Mesenteric fat pad (tissue), 1 donor: ENCODE measurements at regions not wholly inside any gene's neighbourhood (a gene's known extent, or its start where the extent isn't known, plus 50 kb on each side); places are given as distances from the start of the nearest gene placed in this dataset.

ENCODE experiments used
- DNase-seq: peaks from one replicate; pipeline ENCODE4 v3.0.0-alpha.2; 2020; ENCODE audit warnings: low spot score
- donor health status: DM: yes; HTN: yes; CAD: no.

DNA sequence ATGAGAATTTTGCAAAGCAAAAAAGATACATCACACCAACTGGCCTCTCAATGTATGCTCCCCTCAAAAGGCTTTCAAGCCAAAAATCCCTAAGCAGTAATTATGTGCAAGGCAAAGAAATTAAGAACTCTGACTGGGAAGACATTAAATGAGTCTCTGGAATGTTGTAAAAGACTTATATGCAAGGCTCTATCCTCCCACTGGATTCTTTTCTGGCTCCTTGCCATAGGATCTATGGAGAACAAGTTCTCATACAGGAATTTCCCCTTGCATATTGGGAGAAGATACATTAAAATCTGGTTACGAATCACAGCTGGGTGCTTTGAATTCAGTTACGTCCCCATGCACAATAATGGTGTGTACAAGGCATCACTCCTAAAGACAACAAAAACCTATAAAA lies 73.4 kb upstream of the ATL2 start:
- no peak for DNase-seq

DNA sequence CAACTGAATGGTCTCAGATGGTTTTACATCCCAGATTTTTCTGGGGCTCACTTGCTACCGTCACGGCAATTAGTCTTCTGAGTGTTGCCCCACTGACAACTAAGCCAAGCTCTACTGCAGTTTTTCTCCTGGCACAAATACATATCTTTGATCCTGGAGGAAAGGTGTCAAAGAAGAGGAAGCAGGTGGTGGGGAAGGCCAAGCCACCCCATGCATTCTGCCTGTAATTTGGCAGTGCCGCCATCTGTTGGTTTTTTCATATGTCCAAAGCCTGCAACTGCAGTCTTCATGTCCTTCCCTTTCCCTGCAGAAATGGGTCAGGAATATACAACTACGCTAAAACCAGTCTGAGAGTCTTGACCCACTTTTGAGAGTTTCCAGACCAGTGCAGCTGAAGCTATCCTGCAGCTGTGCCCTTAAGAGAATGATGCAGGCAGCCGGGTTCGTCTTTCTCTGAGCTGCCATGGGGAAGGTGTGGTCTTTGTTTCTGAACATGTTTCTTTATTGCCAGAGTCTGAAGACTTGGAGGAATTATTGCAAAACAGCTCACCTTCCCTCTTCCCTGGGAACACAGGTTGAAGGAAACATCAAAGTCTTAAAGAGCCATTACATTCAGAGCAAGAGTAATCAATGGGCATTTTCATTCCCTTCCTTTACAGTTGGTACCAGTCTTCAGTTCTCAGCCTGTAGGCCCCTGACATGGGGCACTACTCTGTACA lies 71.8 kb upstream of the ATL2 start:
- no peak for DNase-seq

- no peak for DNase-seq
Observed at GRCh38 chr2:38446906-38447561, 70.0 kb upstream of the ATL2 start.

DNA sequence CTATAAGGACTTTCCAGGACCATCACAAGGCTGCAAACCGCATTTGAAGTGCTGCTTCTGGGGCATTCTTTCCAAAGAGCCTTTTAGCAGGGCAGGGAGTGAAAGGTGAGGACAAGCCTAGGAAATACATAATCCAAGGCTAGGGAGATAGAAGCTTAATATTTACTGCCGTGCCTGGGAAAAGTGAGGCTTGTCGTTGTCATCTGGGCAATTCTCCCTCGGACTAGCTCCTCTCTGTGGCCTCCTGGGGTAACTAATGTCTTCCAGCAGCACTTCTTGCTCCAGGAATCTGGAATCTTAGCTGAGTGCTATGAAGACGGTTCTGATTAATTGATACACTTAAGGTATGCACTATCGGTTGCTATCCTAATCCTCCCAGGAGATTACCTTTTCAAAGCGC lies 69.3 kb upstream of the ATL2 start:
- no peak for DNase-seq

GRCh38 chr2:38444247-38444646 lies 67.2 kb upstream of the ATL2 start:
- no peak for DNase-seq

- DNase-seq: no peak
Observed at GRCh38 chr2:38442643-38443541, 65.8 kb upstream of the ATL2 start.

DNA sequence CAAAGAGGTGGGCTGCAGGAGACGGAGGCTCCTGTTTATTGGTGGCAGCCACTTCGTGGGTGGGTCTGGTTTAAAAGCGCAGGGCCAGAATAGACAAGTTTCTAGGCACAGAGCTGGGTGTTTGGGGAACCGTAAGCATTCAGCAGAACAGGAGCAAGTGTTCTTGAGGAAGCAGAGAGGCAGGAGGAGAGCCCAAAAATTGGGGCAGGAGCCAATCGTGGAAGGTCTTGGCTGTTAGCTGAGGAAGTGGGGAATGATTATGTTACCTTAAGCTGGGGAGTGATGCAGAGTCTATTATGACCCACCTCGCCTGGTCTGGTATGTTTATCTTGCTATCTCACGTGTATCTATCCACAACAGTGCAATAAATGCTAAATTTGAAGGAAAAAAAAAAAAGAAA lies 64.3 kb upstream of the ATL2 start:
- DNase-seq: no peak

DNA sequence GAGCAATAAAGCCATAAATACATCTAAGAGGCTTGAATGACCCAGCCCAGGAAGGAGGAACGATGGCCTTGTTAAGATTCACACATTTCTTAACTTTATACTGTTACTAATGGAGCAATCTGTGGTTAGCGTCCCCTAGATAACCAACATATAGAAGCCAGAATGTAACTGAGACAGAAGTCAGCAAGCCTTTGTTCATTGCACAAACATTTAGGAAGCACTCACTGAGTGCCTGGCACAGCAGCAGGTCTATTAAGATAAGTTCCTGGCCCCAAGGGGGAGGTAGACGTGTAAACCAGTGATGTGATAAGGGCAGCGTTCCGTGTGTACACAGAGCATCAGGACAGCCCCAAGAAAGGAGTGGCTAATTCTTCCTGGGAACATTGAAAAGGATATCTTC lies 63.6 kb upstream of the ATL2 start:
- no peak for DNase-seq

GRCh38 chr2:38439863-38440262 lies 62.8 kb upstream of the ATL2 start:
- no peak for DNase-seq

- no peak for DNase-seq
Observed at GRCh38 chr2:38438883-38439612, 62.0 kb upstream of the ATL2 start.

DNA sequence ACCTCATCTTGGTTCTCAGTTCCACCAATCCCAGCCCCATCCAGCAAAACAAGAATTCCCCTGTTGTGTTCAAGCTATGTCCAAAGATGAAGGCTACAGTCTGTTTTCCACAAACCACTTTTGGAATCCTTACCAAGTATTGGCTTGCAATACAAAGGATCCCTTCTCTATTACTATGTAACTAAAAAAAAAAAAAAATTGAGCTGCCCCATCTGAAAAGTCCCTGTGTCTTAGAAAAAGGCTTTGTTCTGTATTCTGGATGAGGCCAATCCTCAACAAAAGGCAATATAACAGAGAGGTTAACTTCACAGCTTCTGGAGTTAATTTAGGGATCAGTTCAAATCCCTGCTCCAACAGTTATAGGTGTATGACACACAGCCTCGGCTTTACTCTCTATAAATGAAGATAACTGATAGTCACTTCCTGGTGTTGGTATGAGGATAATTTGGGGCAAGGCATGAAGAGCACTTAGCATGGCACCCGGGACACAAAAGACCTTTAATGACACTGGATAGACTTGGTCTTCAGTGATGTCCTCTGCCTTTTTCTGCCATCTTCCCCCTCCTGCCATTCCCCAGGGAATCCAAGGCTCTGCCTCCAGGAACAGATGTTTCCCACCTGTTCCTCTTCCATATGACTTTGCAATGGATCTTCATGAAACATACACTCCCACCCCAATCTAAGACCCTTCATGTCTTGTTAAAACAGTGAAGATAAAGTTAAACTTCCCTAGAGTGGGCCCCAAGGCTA lies 61.2 kb upstream of the ATL2 start:
- DNase-seq: no peak

DNA sequence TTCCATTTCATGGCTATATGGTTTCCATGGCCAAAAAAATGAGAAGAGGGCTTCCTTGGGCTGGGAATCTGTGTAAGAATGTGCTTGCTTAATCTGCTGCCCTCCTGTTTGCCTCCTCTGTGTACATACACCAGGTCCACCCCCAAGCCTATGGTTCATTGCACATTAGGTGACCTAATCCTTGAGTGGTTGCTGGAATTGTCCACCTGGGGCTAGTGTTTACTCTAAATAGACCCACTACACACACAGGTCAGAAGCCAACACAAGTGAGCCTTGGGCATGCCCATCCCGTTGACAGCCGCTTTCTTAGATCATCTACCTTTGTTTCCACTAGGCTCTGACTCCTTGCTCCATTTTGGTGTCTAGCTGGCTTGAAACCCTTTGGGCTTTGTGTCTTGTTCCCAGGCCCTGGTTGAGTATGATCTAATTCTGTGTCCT lies 59.2 kb upstream of the ATL2 start:
- no peak for DNase-seq

DNA sequence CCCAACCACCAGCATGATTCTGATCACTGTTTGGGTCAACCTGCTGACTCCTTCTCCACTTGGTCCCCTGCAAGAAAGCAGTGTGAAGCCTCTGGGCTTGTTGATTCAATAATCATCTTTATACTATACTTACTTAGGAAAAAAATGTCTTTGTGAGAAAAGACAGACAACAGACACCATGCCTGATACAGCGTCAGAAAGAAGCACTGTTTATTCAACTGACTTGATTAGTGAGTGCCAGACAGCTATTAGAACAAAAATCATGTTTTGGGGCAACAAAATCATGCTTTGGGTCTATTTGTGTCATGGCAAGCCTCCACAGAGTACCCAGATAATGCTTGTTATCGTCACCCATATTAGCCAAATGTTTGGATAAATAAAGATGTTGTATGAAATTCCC lies 58.7 kb upstream of the ATL2 start:
- no peak for DNase-seq

- DNase-seq: no peak
Observed at GRCh38 chr2:38434595-38434994, 57.5 kb upstream of the ATL2 start.

DNA sequence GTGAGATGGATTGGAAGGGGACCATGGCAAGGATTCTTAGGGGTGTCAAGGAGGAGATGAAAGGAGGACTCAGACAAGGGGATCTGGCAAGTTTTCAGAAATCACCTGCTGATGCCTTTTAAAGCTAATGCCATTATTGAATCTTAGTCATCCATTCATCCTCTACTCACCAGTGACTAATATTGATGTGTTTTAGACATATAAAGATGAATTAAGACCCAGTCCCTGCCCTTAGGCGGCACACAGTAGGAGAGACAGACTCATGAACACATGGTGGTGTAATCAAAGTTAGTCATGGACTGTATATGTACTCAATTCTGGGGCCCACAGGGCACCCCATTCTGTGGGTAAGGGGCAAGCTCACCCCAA lies 56.5 kb upstream of the ATL2 start:
- no peak for DNase-seq

- DNase-seq: no peak
Observed at GRCh38 chr2:38432820-38433606, 55.9 kb upstream of the ATL2 start.

GRCh38 chr2:38430597-38431207 lies 53.6 kb upstream of the ATL2 start:
- DNase-seq: no peak

- no peak for DNase-seq
Observed at GRCh38 chr2:38430196-38430595, 53.1 kb upstream of the ATL2 start.

GRCh38 chr2:38427936-38428335 lies 50.9 kb upstream of the ATL2 start:
- DNase-seq: no peak

GRCh38 chr2:38427054-38427453 lies 50.0 kb upstream of the ATL2 start:
- no peak for DNase-seq
